Suprapubic skin (tissue), 4 donors: ENCODE measurements at regions not wholly inside any gene's neighbourhood (a gene's known extent, or its start where the extent isn't known, plus 50 kb on each side); places are given as distances from the start of the nearest gene placed in this dataset.
A peak's percentile ranks its signal among the peaks of the same experiment; 100 is the strongest.

Experiments
- DNase-seq, 2 donors: peaks; one replicate each; pipeline ENCODE4 v3.0.0-alpha.2; 2019; ENCODE audit warnings: low spot score in 2 of 2
- H3K27ac ChIP-seq: fragments of 200-600 bp; sonication (generic); one replicate; pipeline ENCODE4 v1.5.1; 2019
- H3K27me3 ChIP-seq: fragments of 200-600 bp; sonication (generic); one replicate; pipeline ENCODE4 v1.5.1; 2019
- H3K36me3 ChIP-seq: fragments of 200-600 bp; sonication (generic); one replicate; pipeline ENCODE4 v1.5.1; 2019
- H3K4me1 ChIP-seq: fragments of 200-600 bp; sonication (generic); one replicate; pipeline ENCODE4 v1.5.1; 2019
- H3K4me3 ChIP-seq: fragments of 200-600 bp; sonication (generic); one replicate; pipeline ENCODE4 v1.5.1; 2019; ENCODE audit warnings: mild to moderate bottlenecking
- H3K9me3 ChIP-seq: fragments of 200-600 bp; sonication (generic); one replicate; pipeline ENCODE4 v1.5.1; 2019
- CTCF ChIP-seq, 2 donors: fragments of 200-600 bp in 1 of 2; fragments of 450-650 bp in 1 of 2; sonication (generic) in 1 of 2; IDR thresholded peaks; one replicate each; pipeline ENCODE4 v1.5.1; 2016 to 2019; ENCODE audit warnings: antibody characterized with exemption in 2 of 2, mild to moderate bottlenecking in 1 of 2, moderate library complexity in 1 of 2
- EP300 ChIP-seq: sonication (generic); formaldehyde crosslinking; IDR thresholded peaks from one replicate; pipeline ENCODE4 v1.6.1; 2017; ENCODE audit warnings: antibody characterized with exemption
- POLR2A ChIP-seq, 2 donors: fragments of 450-650 bp; IDR thresholded peaks; one replicate each; pipeline ENCODE4 v1.6.1; 2017; ENCODE audit warnings: antibody characterized with exemption in 2 of 2, mild to moderate bottlenecking in 2 of 2, moderate library complexity in 2 of 2
- POLR2AphosphoS5 ChIP-seq, 3 donors: sonication (generic); formaldehyde crosslinking; IDR thresholded peaks; one replicate each; pipeline ENCODE4 v1.6.1; 2017; ENCODE audit warnings: antibody characterized with exemption in 3 of 3
- whole genome bisulfite sequencing: methylation state at CpG from one replicate; pipeline ENCODE4 v1.1.5; 2018; 5-methylcytosine and 5-hydroxymethylcytosine counted together

- no peak for TF ChIP-seq EP300
- Histone ChIP-seq H3K27me3 (no peaks in the 10 kb centered on the region), H3K36me3 (no peaks in the 10 kb centered on the region), H3K4me1 (no peaks in the 10 kb centered on the region), H3K9me3 (no peaks in the 10 kb centered on the region), H3K27ac (no peak overlapping the region), H3K4me3 (no peak overlapping the region)
- DNase-seq: no peak
- WGBS: 90% methylated on average over 2 of the region's 2 CpGs
Observed at GRCh38 chr2:157191186-157191585, 66.3 kb upstream of the GALNT5 start.

GRCh38 chr2:157192445-157193423 is 64.8 kb upstream of the GALNT5 start:
- WGBS: 81% methylated on average over 8 of the region's 8 CpGs
- H3K27ac ChIP-seq: no peak overlapping the region
- no peaks in the 10 kb centered on the region for H3K4me1 ChIP-seq
- TF ChIP-seq CTCF (IDR thresholded peaks at IDR 0.05) (no peak), POLR2AphosphoS5 (IDR thresholded peaks at IDR 0.05) (no peak), POLR2A (IDR thresholded peaks at IDR 0.05) (no peak), EP300 (no peak)
- no peaks in the 10 kb centered on the region for H3K27me3 ChIP-seq
- no peak overlapping the region for H3K4me3 ChIP-seq
- no peaks in the 10 kb centered on the region for H3K9me3 ChIP-seq
- H3K36me3 ChIP-seq: no peaks in the 10 kb centered on the region
- no peak for DNase-seq

- Histone ChIP-seq H3K36me3 (no peaks in the 10 kb centered on the region), H3K4me3 (no peak overlapping the region), H3K9me3 (no peaks in the 10 kb centered on the region), H3K27me3 (no peaks in the 10 kb centered on the region), H3K27ac (no peak overlapping the region), H3K4me1 (no peaks in the 10 kb centered on the region)
- no peak for TF ChIP-seq POLR2A (IDR thresholded peaks at IDR 0.05)
- TF ChIP-seq CTCF (IDR thresholded peaks at IDR 0.05): no peak
- TF ChIP-seq POLR2AphosphoS5 (IDR thresholded peaks at IDR 0.05): no peak
- TF ChIP-seq EP300: no peak
- DNase-seq: no peak
Observed at GRCh38 chr2:157193461-157193860, 64.0 kb upstream of the GALNT5 start.

- H3K4me3 ChIP-seq: no peak overlapping the region
- no peak for TF ChIP-seq EP300
- peak; percentile 48 to 67 for TF ChIP-seq CTCF (IDR thresholded peaks at IDR 0.05)
- no peak for TF ChIP-seq POLR2A (IDR thresholded peaks at IDR 0.05)
Observed at GRCh38 chr2:157194097-157194688, 63.3 kb upstream of the GALNT5 start.

GRCh38 chr2:157194844-157195243 is 62.7 kb upstream of the GALNT5 start:
- H3K9me3 ChIP-seq: no peaks in the 10 kb centered on the region
- no peak for TF ChIP-seq CTCF (IDR thresholded peaks at IDR 0.05)
- TF ChIP-seq POLR2A (IDR thresholded peaks at IDR 0.05): no peak
- no peak for TF ChIP-seq EP300
- TF ChIP-seq POLR2AphosphoS5 (IDR thresholded peaks at IDR 0.05): no peak
- H3K4me1 ChIP-seq: no peaks in the 10 kb centered on the region

More at GRCh38 chr2:157194097-157194688, 63.3 kb upstream of the GALNT5 start:
- H3K27ac ChIP-seq: no peak overlapping the region
- H3K36me3 ChIP-seq: no peaks in the 10 kb centered on the region
- H3K4me1 ChIP-seq: no peaks in the 10 kb centered on the region
- no peaks in the 10 kb centered on the region for H3K27me3 ChIP-seq
- 1% methylated on average over 2 of the region's 2 CpGs for WGBS
- H3K9me3 ChIP-seq: no peaks in the 10 kb centered on the region
- DNase-seq: no peak

More at GRCh38 chr2:157194844-157195243, 62.7 kb upstream of the GALNT5 start:
- no peak for DNase-seq
- H3K4me3 ChIP-seq: no peak overlapping the region
- WGBS: 73% methylated on average over 4 of the region's 4 CpGs
- H3K27me3 ChIP-seq: no peaks in the 10 kb centered on the region
- no peak overlapping the region for H3K27ac ChIP-seq
- no peaks in the 10 kb centered on the region for H3K36me3 ChIP-seq
